Caco-2 (cell line): ENCODE measurements at regions not wholly inside any gene's neighbourhood (a gene's known extent, or its start where the extent isn't known, plus 50 kb on each side); places are given as distances from the start of the nearest gene placed in this dataset.

Experiments used
- BruUV-seq: library from RNA; stranded (reverse); fragments of 400-500 nt; replicated peaks from 2 replicates; lab custom pipeline; 2021; lab: Mats Ljungman, UMichigan
- CTCF ChIA-PET: fragments of 300-600 bp; sonication (Branson Sonifier 250); formaldehyde crosslinking; loops from one replicate; lab custom pipeline; 2022; ENCODE audit warnings: antibody characterized with exemption; lab: Charles Lee
- POLR2A ChIA-PET: fragments of 300-600 bp; sonication (Branson Sonifier 250); formaldehyde crosslinking; loops from one replicate; lab custom pipeline; 2022; ENCODE audit warnings: antibody characterized with exemption; lab: Charles Lee
- DNase-seq, 2 experiments: peaks; one replicate each; pipeline versions ENCODE4 v3.0.0 to v3.0.0-alpha.2; 2020 to 2022
- H3K27me3 ChIP-seq: replicated peaks from 2 replicates; pipeline ENCODE4 v1.6.0; 2011; ENCODE audit warnings: low read length; ENCODE audit not compliant: control insufficient read depth, insufficient read depth
- H3K36me3 ChIP-seq: 2 replicates; pipeline ENCODE4 v1.5.1; 2011; ENCODE audit warnings: low read length; ENCODE audit not compliant: control insufficient read depth, insufficient read depth
- H3K4me1 ChIP-seq: fragments of 250-450 bp; sonication (Bioruptor Pico); 2 replicates; pipeline ENCODE4 v1.5.1; 2020; ENCODE audit warnings: mild to moderate bottlenecking
- H3K4me3 ChIP-seq: 2 replicates; pipeline ENCODE4 v1.5.1; 2011; ENCODE audit warnings: low read depth, mild to moderate bottlenecking, control low read depth, low read length
- H3K9me3 ChIP-seq: fragments of 250-450 bp; sonication (Bioruptor Pico); 2 replicates; pipeline ENCODE4 v1.5.1; 2020; ENCODE audit warnings: mild to moderate bottlenecking, moderate library complexity
- H3K27ac Mint-ChIP-seq: one replicate; pipeline ENCODE4 v1.8.0; 2022; ENCODE audit warnings: mixed read lengths; ENCODE audit not compliant: unreplicated experiment
- H3K27me3 Mint-ChIP-seq: one replicate; pipeline ENCODE4 v1.8.0; 2022; ENCODE audit warnings: mixed read lengths; ENCODE audit not compliant: insufficient read depth, unreplicated experiment
- H3K36me3 Mint-ChIP-seq: one replicate; pipeline ENCODE4 v1.8.0; 2022; ENCODE audit warnings: mild to moderate bottlenecking, mixed read lengths; ENCODE audit not compliant: insufficient read depth, unreplicated experiment
- H3K4me1 Mint-ChIP-seq: one replicate; pipeline ENCODE4 v1.8.0; 2022; ENCODE audit warnings: low read depth, mixed read lengths; ENCODE audit not compliant: unreplicated experiment
- H3K4me3 Mint-ChIP-seq: one replicate; pipeline ENCODE4 v1.8.0; 2022; ENCODE audit warnings: mild to moderate bottlenecking, moderate library complexity, mixed read lengths; ENCODE audit not compliant: unreplicated experiment
- H3K9me3 Mint-ChIP-seq: one replicate; pipeline ENCODE4 v1.8.0; 2022; ENCODE audit warnings: mixed read lengths; ENCODE audit not compliant: unreplicated experiment
- intact Hi-C: fragments of 100-400 bp; cut with micrococcal nuclease; formaldehyde crosslinking; loops from one replicate; pipeline ENCODE4 v1.10.0; 2022; ENCODE audit not compliant: unreplicated experiment
- TF ChIP-seq, protein P1 (sequence below), 2 experiments: fragments of 200-600 bp in 1 of 2; IDR thresholded peaks; 1 replicate in 1 of 2; 2 replicates in 1 of 2; pipeline versions ENCODE4 v1.5.1 to v1.8.0; 2011 to 2022; ENCODE audit warnings: antibody characterized with exemption in 1 of 2, control low read depth in 1 of 2, inconsistent platforms in 1 of 2, low read depth in 1 of 2, low read length in 1 of 2, mild to moderate bottlenecking in 1 of 2, moderate library complexity in 1 of 2; ENCODE audit not compliant: insufficient read depth in 1 of 2, severe bottlenecking in 1 of 2, unreplicated experiment in 1 of 2

DNA sequence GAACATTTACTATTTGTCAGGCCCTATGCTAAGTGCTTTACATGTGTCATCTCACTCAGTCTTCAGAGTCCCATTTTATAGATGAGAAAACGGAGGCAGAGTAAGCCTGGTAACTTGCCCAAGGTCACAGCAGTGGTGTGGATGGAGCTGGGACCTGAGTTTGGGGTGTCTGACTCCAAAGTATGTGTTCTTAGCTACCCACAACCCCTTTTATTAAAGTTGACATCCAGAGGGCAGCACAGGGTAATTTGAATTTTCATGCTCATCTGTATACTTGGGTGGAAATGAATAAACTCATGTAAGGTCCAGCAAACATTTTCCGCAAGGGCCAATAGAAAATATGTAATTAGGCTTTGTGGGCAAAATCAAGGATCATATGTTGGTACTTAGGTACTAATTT lies 93.4 kb upstream of the SLC25A48 start:
- H3K36me3 Mint-ChIP-seq = peaks cover 8% of the 10 kb centered on the region
- Histone ChIP-seq H3K9me3 (peaks cover 12% of the 10 kb centered on the region), H3K27me3 (no peaks in the 10 kb centered on the region; the same call in 1 of the 2 replicates), H3K4me1 (no peaks in the 10 kb centered on the region), H3K4me3 (no peak overlapping the region), H3K36me3 (no peaks in the 10 kb centered on the region)
- no peak overlapping the region for H3K27ac Mint-ChIP-seq
- BruUV-seq = no TSS peak
- no peak overlapping the region for H3K4me3 Mint-ChIP-seq
- ChIA-PET POLR2A (no interaction called here), CTCF (interaction anchor here (1.2 kb wide), 1 partner anchor 89 kb away, joined by 3 read pairs; no protein-coding TSS in a partner anchor)
- DNase-seq = no peak
- peaks cover 14% of the 10 kb centered on the region for H3K27me3 Mint-ChIP-seq
- no peaks in the 10 kb centered on the region for H3K4me1 Mint-ChIP-seq
- peaks cover 19% of the 10 kb centered on the region for H3K9me3 Mint-ChIP-seq
- TF ChIP-seq, protein P1, sequence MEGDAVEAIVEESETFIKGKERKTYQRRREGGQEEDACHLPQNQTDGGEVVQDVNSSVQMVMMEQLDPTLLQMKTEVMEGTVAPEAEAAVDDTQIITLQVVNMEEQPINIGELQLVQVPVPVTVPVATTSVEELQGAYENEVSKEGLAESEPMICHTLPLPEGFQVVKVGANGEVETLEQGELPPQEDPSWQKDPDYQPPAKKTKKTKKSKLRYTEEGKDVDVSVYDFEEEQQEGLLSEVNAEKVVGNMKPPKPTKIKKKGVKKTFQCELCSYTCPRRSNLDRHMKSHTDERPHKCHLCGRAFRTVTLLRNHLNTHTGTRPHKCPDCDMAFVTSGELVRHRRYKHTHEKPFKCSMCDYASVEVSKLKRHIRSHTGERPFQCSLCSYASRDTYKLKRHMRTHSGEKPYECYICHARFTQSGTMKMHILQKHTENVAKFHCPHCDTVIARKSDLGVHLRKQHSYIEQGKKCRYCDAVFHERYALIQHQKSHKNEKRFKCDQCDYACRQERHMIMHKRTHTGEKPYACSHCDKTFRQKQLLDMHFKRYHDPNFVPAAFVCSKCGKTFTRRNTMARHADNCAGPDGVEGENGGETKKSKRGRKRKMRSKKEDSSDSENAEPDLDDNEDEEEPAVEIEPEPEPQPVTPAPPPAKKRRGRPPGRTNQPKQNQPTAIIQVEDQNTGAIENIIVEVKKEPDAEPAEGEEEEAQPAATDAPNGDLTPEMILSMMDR (IDR thresholded peaks at IDR 0.05; ENCODE audit: insufficient read depth in 1 of 2, low read depth in 1 of 2, low read length in 1 of 2, severe bottlenecking in 1 of 2, unreplicated experiment in 1 of 2) = no peak
- intact Hi-C loops = no loop called here

GRCh38 chr5:135740475-135740874 lies 94.0 kb upstream of the SLC25A48 start:
- peaks cover 10% of the 10 kb centered on the region for H3K9me3 ChIP-seq
- H3K36me3 ChIP-seq = no peaks in the 10 kb centered on the region
- BruUV-seq = no TSS peak
- CTCF ChIA-PET = interaction anchor here (1.2 kb wide), 1 partner anchor 90 kb away, joined by 3 read pairs; no protein-coding TSS in a partner anchor
- H3K27me3 Mint-ChIP-seq = peaks cover 20% of the 10 kb centered on the region
- no peaks in the 10 kb centered on the region; the same call in 1 of the 2 replicates for H3K27me3 ChIP-seq
- H3K4me1 Mint-ChIP-seq = no peaks in the 10 kb centered on the region
- H3K27ac Mint-ChIP-seq = no peak overlapping the region
- POLR2A ChIA-PET = no interaction called here
- TF ChIP-seq, protein P1 (IDR thresholded peaks at IDR 0.05; ENCODE audit: insufficient read depth in 1 of 2, low read depth in 1 of 2, low read length in 1 of 2, severe bottlenecking in 1 of 2, unreplicated experiment in 1 of 2) = no peak
- intact Hi-C loops = no loop called here
- no peaks in the 10 kb centered on the region for H3K4me1 ChIP-seq
- H3K36me3 Mint-ChIP-seq = peaks cover 4% of the 10 kb centered on the region
- peaks cover 13% of the 10 kb centered on the region for H3K9me3 Mint-ChIP-seq
- no peak overlapping the region for H3K4me3 Mint-ChIP-seq
- H3K4me3 ChIP-seq = no peak overlapping the region
- DNase-seq = no peak

DNA sequence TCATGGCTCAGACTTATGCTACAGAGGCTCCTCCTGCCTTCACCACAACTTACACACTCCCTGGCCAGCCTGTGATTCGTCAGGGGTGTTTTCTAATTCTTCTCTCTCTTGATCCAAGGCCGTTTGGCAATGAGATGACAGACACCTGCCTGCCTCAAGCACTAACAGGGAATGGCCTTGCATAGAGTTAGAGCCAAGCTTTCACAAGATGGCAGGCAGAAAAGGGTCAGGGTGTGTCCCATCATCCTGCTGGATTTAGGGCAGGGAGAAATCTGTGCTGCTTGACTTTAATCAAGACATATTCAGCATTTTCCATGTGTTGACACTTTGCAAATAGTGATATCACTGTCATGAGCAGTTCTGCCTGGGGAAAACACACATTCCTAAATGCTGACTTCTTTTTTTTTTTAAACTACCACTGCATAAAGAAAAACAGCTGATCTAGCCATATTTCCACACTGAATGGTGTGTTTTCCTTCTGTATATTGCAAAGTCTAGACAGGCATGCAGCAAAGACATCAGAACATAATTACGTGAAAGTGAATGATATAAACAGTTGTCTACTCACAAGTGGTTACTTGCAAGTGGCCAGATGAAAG lies 95.0 kb upstream of the SLC25A48 start:
- TF ChIP-seq, protein P1 (IDR thresholded peaks at IDR 0.05; ENCODE audit: insufficient read depth in 1 of 2, low read depth in 1 of 2, low read length in 1 of 2, severe bottlenecking in 1 of 2, unreplicated experiment in 1 of 2) = no peak
- no peak overlapping the region for H3K27ac Mint-ChIP-seq

More for the DNA sequence above, 95.0 kb upstream of the SLC25A48 start:
- POLR2A ChIA-PET = no interaction called here
- H3K4me3 Mint-ChIP-seq = no peak overlapping the region
- no peaks in the 10 kb centered on the region; the same call in 1 of the 2 replicates for H3K27me3 ChIP-seq
- H3K36me3 ChIP-seq = no peaks in the 10 kb centered on the region
- no peaks in the 10 kb centered on the region for H3K4me1 ChIP-seq
- H3K27me3 Mint-ChIP-seq = peaks cover 20% of the 10 kb centered on the region
- intact Hi-C loops = no loop called here
- H3K36me3 Mint-ChIP-seq = peaks cover 4% of the 10 kb centered on the region
- H3K4me1 Mint-ChIP-seq = no peaks in the 10 kb centered on the region
- no peaks in the 10 kb centered on the region; the same call in 1 of the 2 replicates for H3K9me3 ChIP-seq
- BruUV-seq = no TSS peak
- DNase-seq = no peak
- H3K9me3 Mint-ChIP-seq = peaks cover 12% of the 10 kb centered on the region
- no peak overlapping the region for H3K4me3 ChIP-seq
- CTCF ChIA-PET = no interaction called here
